ENCODE measurements at regions not wholly inside any gene's neighbourhood (a gene's known extent, or its start where the extent isn't known, plus 50 kb on each side); places are given as distances from the start of the nearest gene placed in this dataset.
"Not testable (repeated sequence)": the region's sequence is repeated elsewhere in the genome, so short reads cannot be mapped to it uniquely, and the experiment has no call there.

DNA sequence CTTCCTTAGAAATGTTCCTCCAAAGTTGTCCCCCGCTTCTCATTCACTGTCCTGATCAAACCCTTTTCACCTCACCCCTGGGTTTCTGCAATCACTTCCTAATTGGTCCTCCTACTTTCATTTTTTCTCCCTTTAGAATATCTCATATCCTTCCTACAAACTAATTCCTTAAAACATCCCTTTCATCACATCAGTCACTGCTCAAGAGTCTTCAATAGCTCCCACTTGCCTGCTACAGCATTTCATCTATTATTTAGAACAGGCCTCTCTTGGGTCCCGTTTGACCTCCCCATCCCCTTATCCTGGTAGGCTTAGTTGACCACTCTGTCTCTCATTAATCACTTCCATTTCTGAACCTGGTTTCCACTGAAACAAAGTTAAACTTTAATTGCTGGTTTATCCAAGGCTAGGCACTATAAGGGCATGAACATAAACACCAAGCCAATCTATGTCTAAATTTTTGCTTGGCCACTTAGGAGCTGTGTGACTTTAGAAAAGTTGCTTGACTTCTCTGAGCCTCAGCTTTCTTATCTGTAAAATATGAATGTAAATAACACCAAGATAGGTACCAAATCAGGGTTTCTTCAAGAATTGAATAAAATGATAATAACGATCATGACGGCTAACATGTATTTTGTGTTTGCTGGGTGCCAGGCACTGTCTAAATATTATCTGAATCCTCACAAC lies 202.1 kb upstream of the WWC1 start:
- TF ChIP-seq, protein P1, sequence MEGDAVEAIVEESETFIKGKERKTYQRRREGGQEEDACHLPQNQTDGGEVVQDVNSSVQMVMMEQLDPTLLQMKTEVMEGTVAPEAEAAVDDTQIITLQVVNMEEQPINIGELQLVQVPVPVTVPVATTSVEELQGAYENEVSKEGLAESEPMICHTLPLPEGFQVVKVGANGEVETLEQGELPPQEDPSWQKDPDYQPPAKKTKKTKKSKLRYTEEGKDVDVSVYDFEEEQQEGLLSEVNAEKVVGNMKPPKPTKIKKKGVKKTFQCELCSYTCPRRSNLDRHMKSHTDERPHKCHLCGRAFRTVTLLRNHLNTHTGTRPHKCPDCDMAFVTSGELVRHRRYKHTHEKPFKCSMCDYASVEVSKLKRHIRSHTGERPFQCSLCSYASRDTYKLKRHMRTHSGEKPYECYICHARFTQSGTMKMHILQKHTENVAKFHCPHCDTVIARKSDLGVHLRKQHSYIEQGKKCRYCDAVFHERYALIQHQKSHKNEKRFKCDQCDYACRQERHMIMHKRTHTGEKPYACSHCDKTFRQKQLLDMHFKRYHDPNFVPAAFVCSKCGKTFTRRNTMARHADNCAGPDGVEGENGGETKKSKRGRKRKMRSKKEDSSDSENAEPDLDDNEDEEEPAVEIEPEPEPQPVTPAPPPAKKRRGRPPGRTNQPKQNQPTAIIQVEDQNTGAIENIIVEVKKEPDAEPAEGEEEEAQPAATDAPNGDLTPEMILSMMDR (IDR thresholded peaks at IDR 0.05; ENCODE audit: extremely low read depth, missing control alignments), result no peak
- DNase-seq (ENCODE audit: low spot score), result no peak

DNA sequence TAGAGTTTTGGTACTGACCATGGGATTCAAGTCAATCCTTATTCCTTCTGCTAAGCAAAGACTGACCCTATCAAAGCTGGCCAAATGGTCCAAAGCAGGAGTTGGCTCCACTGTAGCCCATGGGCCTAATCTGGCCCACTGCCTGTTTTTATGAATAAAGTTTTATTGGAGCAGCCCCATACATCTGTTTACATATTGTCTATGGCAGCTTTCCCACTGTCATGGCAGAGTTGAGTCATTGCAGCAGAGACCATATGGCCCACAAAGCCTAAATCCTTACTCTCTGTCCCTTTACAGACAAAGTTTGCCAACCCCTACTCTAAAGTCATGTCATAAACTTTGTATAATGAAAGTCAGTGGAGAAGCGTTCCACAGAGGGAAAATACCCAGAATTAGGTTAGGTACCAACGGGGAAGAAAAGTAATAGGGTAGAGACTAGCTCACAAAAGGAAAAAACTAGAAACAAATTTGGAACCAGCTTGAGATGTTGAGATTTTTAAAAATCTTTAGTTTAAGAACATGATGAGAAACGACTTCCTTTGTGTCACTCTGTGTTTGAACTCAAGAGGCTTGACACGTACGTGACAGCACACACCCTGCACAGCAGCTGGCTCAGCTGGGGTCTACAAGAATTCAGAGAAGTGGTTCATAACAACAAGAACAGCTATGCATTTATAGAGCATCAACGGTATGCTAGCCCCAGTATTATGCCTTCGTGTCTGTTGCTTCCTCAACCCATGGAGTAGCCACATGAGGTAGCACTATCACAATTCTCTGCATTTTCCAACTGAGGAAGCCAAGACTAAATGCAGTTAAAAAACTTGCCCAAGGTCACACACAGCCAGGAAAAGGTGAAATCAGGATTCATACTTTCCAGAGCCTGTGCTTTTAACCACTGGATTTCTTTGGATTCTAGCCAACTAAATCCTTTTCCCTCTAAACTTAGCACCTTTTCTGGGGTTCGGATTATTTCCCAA lies 198.9 kb upstream of the WWC1 start:
- DNase-seq (ENCODE audit: low spot score), result no peak
- TF ChIP-seq, protein P1 (IDR thresholded peaks at IDR 0.05; ENCODE audit: extremely low read depth, missing control alignments), result no peak

DNA sequence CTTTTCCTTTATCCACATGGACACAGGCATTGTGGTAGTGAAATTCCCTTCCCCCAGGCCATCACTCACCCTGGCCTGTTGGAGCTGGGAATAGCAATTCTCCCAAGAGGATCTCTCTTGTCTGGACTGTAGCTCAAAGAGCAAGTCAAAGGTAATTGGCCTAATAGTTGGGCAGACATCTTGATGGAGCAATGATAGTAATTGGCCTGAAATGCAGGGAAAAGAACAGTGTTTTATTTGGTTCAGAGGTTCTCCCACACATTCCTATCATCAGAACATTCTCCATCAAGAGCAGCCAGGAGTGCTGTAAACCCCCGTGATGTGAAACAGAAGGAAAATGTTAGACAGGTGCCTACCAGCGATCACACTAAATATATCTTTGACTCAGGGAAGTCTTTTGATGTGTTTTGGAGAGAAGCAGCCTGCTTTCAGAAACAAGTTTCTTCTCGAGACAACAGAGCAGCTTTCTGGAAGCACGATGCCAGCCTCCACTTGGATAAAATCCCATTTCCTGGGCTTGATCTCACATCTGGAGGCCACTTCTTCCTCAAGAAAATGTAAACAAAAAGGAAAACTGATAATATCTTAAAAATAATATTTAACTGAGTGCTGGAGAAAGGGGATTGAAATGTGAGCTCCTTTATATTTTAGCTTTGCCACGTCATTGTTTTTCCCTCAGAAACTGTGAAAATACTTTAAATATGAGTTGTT lies 198.1 kb upstream of the WWC1 start:
- no peak for DNase-seq (ENCODE audit: low spot score)
- TF ChIP-seq, protein P1 (IDR thresholded peaks at IDR 0.05; ENCODE audit: extremely low read depth, missing control alignments), result no peak

DNA sequence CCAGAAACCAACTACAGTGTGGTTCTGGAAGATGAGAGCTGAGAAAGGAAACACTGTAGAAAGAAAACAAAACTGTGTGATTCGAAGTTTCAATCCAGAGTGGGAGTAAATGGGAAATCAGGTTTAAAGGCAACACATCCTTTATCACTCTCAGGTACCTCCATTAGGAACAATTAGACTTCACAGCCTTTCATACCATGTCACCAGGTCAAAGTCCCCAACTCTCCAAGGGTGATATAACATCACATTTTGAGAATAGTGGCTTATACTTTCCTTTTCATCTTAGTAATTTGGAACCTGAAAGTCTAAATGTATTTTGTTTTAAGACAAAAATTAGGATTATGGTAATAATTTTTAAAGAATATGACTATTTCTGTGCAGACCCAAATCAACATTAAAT lies 194.9 kb upstream of the WWC1 start:
- TF ChIP-seq, protein P1 (IDR thresholded peaks at IDR 0.05; ENCODE audit: extremely low read depth, missing control alignments), result no peak
- DNase-seq (ENCODE audit: low spot score), result no peak

- no peak for DNase-seq (ENCODE audit: low spot score)
Observed at GRCh38 chr5:168097876-168098653, 193.4 kb upstream of the WWC1 start.

GRCh38 chr5:168101352-168101751 lies 190.1 kb upstream of the WWC1 start:
- TF ChIP-seq, protein P1 (IDR thresholded peaks at IDR 0.05; ENCODE audit: extremely low read depth, missing control alignments), result no peak
- DNase-seq (ENCODE audit: low spot score), result no peak

More at GRCh38 chr5:168097876-168098653, 193.4 kb upstream of the WWC1 start:
- TF ChIP-seq, protein P1 (IDR thresholded peaks at IDR 0.05; ENCODE audit: extremely low read depth, missing control alignments), result no peak

DNA sequence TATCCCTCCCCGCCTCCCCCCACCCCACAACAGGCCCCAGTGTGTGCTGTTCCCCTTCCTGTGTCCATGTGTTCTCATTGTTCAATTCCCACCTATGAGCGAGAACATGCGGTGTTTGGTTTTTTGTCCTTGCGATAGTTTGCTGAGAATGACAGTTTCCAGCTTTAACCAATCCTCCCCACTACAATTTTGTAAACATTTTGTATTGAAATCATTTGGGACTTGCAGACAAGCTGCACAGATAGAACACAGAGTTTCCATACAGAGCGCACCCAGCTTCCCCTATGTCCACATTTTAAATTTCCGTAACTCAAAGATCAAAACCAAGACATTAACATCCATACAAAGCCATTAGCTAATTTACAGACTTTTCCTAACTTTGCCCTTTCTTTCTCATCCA lies 188.4 kb upstream of the WWC1 start:
- not testable (repeated sequence) for DNase-seq (ENCODE audit: low spot score)
